RCC 7860 (cell line): ENCODE measurements at regions not wholly inside any gene's neighbourhood (a gene's known extent, or its start where the extent isn't known, plus 50 kb on each side); places are given as distances from the start of the nearest gene placed in this dataset.

Experiments used
- DNase-seq: peaks from one replicate; pipeline ENCODE4 v3.0.0-alpha.2; 2015; ENCODE audit warnings: low spot score
- FAIRE-seq: peaks from 2 replicates; lab custom pipeline; 2012; peaks lifted over from hg19 to GRCh38; lab: Jason Lieb, UNC

GRCh38 chr2:239516286-239516953, 115.6 kb upstream of the HDAC4 start:
- no peak for FAIRE-seq
- no peak for DNase-seq

DNA sequence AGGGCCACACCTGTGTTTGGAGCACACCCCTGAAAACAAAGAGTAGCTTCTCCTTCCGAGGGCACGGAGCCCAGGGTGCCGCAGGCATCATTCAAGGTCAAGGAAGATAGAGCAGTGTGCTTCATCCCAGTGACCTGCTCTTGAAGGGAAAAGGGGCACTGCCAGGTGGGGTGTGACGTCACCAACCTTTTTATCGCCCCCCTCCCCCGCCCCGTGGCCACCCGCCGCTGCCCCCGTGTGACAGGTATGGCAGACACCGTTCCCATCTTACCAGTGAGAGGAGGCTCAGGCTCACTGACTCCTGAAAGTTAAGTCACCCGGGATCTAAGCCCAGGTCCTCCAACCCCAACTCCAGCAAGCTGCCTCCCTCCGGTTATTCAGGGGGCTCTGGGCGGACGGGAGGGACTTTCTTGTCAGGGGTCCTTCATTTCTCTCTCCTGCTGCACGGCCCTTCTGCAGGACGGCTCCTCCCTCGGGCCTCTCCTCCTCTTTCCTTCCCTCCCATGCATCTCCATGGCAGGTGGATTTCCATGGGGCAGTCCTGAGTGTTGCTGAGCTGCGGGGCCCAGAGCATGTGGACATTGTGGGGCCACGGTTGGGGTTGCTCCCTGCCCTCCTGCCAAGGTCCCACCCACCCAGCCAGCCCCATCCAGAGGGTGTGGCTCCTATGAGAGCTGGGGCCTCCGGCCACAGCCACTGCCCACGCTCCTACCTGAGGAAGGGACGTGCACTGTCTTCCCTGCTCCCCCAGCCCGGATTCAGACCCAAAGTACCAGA, 114.1 kb upstream of the HDAC4 start:
- DNase-seq, result no peak
- no peak for FAIRE-seq

GRCh38 chr2:239512054-239512453, 111.2 kb upstream of the HDAC4 start:
- FAIRE-seq, result no peak

DNA sequence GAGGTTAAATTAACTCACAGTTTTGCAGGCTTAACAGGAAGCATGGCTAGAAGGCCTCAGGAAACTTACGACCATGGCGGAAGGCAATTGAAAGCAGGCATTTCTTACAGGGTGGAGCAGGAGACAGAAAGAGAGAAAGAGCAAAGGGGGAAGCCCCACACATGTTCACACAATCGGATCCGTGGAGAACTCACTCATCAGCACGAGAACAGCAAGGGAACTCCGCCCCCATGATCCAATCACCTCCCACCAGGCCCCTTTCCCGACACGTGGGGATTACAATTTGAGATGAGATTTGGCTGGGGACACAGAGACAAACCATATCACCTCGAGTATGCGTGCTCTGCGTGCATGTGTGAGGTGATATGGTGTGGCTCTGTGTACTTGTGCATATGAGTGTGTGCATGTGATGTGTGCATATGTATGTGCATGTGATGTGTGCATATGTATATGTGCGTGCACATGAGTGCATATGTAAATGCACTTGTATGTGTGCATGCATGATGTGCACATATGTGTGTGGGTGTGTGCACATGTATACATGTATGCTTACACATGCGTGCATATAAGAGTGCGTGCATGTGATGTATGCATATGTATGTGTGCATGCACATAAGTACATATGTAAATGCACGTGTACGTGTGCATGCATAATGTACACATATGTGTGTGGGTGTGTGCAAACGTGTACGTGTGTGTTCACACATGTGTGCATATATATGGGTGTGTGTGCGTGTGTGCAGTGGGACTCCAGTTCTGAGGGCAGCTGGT, 108.7 kb upstream of the HDAC4 start:
- FAIRE-seq, result no peak

More at GRCh38 chr2:239512054-239512453, 111.2 kb upstream of the HDAC4 start:
- no peak for DNase-seq

DNA sequence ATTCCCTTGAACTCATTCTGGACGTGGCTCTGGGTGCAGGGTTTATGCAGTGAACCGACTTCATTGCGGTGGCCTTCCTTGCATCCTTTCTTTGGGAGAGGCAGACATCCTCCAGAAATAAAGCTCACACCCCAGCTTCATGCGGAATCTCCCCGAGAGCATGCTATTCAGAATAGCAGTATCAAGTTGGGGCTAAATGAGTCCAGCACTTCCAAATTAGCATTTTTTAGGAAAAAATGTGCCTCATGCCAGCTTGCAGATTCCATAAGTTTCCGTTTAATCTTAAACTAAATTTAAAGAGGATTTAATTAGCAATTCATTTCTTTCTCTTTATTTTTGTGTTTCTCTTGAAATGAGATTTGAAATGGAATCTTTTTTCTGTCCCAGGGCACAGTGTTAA, 107.4 kb upstream of the HDAC4 start:
- no peak for DNase-seq
- FAIRE-seq, result no peak

More for the DNA sequence above, 108.7 kb upstream of the HDAC4 start:
- DNase-seq, result no peak

GRCh38 chr2:239507576-239508258, 106.9 kb upstream of the HDAC4 start:
- FAIRE-seq, result no peak
- no peak for DNase-seq

DNA sequence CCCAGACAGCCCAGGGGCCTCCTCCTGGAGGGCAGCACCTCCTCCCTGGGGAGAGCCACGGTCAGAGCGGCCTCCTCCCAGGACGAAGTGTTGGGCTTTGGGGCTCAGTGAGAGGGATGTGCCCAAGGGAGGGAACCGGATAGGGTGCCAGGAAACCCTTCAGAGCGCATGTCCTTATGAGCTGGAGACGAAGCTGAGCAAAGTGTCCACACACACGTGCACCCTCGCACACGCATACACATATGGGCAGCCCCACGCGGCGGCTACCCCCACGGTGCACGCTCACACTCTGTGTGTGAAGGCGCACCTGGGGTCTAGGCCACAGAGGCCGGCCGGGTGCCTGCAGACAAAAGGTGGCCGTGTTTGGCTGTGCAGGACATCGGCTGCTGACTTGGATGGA, 106.1 kb upstream of the HDAC4 start:
- FAIRE-seq, result no peak
- no peak for DNase-seq

GRCh38 chr2:239506101-239506857, 105.5 kb upstream of the HDAC4 start:
- FAIRE-seq, result no peak
- DNase-seq, result no peak

DNA sequence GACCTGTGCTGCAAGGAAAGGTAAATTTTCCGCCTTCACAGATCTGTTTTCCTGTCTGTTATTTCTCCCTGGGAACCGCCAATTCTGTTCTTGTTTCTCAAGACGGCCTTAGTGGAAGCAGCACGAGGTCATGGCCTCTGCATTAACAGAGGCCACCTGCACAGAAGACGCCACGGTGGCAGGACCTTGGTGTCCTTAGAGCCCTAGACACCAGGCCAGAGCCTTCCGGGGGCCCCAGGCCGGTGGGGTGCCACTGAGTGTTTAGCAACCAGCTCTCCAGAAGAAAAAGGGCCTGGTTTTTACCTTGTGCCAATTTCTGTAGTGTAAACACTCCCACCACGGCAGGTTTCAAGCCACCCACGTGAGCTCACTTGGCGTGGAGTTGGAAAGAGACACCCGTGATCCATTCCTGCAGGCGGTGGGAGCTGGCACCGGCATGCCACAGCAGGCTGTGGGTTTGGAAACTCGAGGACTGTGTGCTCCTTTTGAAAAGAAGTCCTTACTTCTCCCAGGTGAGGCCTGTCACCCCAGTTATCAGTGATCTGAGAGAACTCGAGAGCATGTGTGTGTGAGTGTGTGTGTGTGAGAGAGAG, 103.9 kb upstream of the HDAC4 start:
- FAIRE-seq, result no peak

DNA sequence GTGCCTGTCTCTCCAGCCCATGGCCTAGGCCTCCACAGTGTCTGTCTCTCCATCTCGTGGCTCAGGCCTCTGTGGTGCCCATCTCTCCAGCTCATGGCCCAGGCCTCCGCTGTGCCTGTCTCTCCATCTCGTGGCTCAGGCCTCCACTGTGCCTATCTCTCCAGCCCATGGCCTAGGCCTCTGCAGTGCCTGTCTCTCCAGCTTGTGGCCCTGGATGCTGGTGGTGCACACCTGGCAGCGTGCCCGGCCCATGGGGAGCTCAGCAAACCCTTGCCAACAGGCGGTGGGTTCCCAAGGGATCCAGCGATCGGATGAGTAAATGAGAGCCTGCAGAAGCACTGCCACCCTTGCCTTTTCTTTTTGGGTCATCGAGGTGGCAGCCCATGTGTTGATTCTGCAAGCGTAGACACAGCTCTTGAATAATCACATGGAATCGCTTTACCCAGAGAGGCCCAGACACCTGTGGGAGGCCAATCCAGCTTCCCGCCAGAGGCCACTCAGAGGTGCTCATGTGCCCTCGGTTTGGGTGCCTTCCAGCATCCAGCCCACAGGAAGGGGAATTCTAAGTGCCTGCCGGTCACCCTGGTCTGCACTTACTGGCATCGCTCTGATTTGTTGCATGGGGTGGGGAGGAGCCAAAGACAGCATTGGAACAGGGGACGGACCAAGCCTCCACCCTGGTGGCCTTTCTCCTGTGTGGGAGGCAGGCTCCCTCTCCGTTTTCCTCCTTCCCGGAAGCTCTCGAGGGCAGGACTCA, 101.8 kb upstream of the HDAC4 start:
- DNase-seq (no peak), FAIRE-seq (no peak)

More for the DNA sequence above, 103.9 kb upstream of the HDAC4 start:
- no peak for DNase-seq

GRCh38 chr2:239500574-239501550, 100.0 kb upstream of the HDAC4 start:
- no peak for FAIRE-seq
- no peak for DNase-seq

DNA sequence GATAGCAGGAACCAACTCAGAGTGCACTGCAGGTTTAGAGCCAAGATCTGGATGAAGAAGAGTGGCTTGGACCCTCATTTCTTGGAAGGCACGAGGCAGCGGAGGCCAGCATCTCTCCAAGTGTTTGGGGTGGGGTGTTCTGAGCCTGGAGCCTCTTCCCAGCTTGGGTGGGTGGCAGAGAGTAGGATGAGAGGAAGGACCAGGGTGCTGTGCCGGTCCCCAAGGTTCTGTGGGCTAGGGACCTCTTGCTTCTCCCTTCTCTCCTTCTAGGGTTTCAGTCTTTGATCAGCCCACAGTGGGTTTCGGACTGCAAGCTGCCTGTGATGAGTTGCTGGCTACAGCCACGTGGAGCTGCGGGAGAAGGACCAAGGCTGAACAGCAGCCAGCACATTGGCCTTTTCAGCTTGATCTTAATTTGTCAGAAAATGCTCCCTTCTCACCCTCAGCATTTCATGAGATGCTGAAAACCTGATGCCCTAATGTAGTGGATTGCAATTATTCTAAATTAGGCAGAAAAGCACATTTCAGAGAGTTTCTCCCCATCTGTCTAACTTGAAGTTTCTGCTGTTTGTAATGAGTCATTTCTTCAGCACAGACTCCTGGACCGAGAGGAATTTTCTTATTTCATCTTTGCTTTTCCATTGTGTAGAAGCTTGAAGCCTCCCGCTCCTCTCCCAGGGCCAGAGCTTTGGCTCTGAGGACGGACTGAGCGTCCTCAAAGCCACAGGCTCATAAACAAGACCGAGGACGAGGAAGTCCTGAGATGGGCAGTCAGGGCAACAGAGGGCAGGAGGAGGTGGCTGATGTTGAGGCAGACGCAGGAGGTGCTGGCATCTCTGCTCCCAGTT, 99.1 kb upstream of the HDAC4 start:
- no peak for FAIRE-seq
- no peak for DNase-seq

GRCh38 chr2:239498981-239499634, 98.3 kb upstream of the HDAC4 start:
- no peak for FAIRE-seq

DNA sequence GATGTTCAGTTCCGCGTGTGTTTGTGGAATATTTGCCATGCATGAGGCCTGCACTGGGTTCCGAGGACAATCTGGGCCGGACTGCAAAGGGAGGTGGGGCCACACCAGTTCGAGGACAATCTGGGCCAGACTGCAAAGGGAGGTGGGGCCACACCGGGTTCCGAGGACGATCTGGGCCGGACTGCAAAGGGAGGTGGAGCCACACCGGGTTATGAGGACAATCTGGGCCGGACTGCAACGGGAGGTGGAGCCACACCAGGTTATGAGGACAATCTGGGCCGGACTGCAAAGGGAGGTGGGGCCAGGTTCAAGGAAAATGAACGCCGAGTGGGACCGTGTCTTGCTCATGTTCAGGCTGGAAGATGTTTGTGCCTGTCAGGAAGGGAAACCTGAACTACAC, 97.8 kb upstream of the HDAC4 start:
- no peak for DNase-seq
- no peak for FAIRE-seq

More at GRCh38 chr2:239498981-239499634, 98.3 kb upstream of the HDAC4 start:
- no peak for DNase-seq

DNA sequence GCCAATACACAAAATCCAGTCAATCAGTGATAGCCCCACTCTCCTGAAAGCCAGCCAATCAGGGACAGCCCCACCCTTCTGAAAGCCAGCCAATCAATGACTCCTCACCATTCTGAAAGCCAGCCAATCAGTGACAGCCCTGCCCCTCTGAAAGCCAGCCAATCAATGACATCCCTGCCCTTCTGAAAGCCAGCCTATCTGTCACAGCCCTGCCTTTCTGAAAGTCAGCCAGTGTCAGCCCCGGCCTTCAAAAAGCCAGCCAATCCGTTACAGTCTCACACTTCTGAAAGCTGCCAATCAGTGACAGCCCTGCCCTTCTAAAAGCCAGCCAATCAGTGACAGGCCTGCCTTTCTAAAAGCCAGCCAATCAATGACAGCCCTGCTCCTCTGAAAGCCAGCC, 95.9 kb upstream of the HDAC4 start:
- no peak for FAIRE-seq
- no peak for DNase-seq

DNA sequence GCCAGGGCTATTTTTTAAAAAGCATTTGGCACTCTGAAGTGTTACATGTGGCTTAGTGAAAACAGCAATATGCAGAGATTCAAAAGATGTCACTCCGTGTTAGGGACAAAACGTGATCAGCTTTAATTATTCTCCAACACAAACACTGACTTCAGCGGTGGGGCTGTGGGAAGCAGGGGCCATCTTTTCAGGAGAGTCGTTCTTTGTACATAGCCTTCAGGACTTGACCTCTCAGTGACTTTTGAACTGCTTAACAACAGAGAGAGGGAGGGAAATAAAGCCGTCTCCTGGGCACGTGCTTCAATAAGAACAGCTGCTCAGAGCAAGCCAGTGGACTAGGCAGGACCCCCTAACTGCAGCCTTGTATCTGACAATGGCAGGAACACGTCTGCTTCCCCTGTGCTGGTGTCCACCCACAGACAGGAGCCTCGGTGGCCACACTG, 95.0 kb upstream of the HDAC4 start:
- DNase-seq, result no peak
- no peak for FAIRE-seq

- DNase-seq (no peak), FAIRE-seq (no peak)
Observed at GRCh38 chr2:239495175-239495574, 94.4 kb upstream of the HDAC4 start.
